Ovary (tissue), 7 donors: ENCODE measurements at regions not wholly inside any gene's neighbourhood (a gene's known extent, or its start where the extent isn't known, plus 50 kb on each side); places are given as distances from the start of the nearest gene placed in this dataset.
A peak's percentile ranks its signal among the peaks of the same experiment; 100 is the strongest.

Experiments
- DNase-seq, 5 donors: peaks; one replicate each; pipeline ENCODE4 v3.0.0-alpha.2; 2019 to 2020
- H3K27ac ChIP-seq, 2 donors: fragments of 200-600 bp; one replicate each; pipeline versions ENCODE4 v1.5.1 to v1.8.0; 2019 to 2022
- H3K27me3 ChIP-seq: fragments of 200-600 bp; one replicate; pipeline ENCODE4 v1.8.0; 2022
- H3K36me3 ChIP-seq: fragments of 200-600 bp; sonication (generic); one replicate; pipeline ENCODE4 v1.5.1; 2019
- H3K4me1 ChIP-seq: one replicate; pipeline ENCODE4 v1.8.1; 2013; ENCODE audit warnings: mild to moderate bottlenecking, moderate library complexity; ENCODE audit not compliant: insufficient read depth
- H3K4me3 ChIP-seq: fragments of 200-600 bp; sonication (generic); one replicate; pipeline ENCODE4 v1.5.1; 2017
- H3K9me3 ChIP-seq, 2 donors: fragments of 200-600 bp in 1 of 2; sonication (generic) in 1 of 2; one replicate each; pipeline versions ENCODE4 v1.5.1 to v1.8.1; 2013 to 2019; ENCODE audit warnings: mild to moderate bottlenecking in 1 of 2, moderate library complexity in 1 of 2
- EP300 ChIP-seq: sonication (generic); formaldehyde crosslinking; IDR thresholded peaks from one replicate; pipeline ENCODE4 v1.6.1; 2017; ENCODE audit warnings: antibody characterized with exemption
- POLR2A ChIP-seq: fragments of 450-650 bp; IDR thresholded peaks from one replicate; pipeline ENCODE4 v1.6.1; 2017; ENCODE audit warnings: antibody characterized with exemption, mild to moderate bottlenecking, moderate library complexity
- WGBS, 3 donors: extraction: QIAGEN DNeasy Blood & Tissue Kit in 1 of 3; methylation state at CpG; one replicate each; pipeline versions ENCODE4 v1.1.5 to v1.1.7; 2013 to 2017; 5-methylcytosine and 5-hydroxymethylcytosine counted together
- intact Hi-C, 4 donors: fragments of 100-400 bp; cut with DNase I; formaldehyde crosslinking; loops; one replicate each; pipeline versions ENCODE4 v1.11.0 to v1.15.1; 2022 to 2023
- TF ChIP-seq, protein P1 (sequence below), 3 donors: fragments of 450-650 bp in 2 of 3; fragments of 200-600 bp in 1 of 3; IDR thresholded peaks; one replicate each; pipeline versions ENCODE4 v1.5.1 to v1.8.0; 2016 to 2022; ENCODE audit warnings: antibody characterized with exemption in 3 of 3, mild to moderate bottlenecking in 1 of 3
- donor health status: DM: no; HTN: no; CAD: no; lungs with moderate emphysema.
- donor health status: DM: no; HTN: no; CAD: no.
- donor health status: Bipolar disorder and iron deficiency.
- donor health status: DM: no; HTN: no; CAD: no.
- donor health status: DM: yes; HTN: yes; CAD: no.

DNA sequence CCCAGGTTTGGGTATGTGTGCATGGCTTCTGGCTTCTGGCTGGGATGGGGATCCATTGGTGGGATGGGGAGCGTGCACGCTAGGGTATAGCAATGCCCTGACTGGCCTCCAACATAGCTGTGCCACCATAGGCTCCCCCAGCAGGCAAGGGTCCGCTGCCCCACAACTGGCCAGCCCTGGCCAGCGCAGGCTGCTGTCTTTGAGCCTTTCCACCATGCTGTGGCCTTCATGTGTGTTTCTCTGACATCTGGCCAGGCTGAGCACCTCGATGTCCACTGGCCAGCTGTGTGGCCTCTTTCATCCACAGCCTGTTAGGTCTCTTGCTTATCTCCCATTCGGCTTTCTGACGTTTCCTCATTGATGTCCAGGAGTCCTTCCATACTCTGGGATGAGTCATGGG, 231.3 kb downstream of the NDUFA10 start:
- intact Hi-C loops, result no loop called here
- H3K4me3 ChIP-seq, result no peak overlapping the region
- H3K27ac ChIP-seq, result no peak overlapping the region
- WGBS, 3 donors, result 56 to 63% (median 57%) methylated on average over 7 of the region's 7 CpGs
- H3K36me3 ChIP-seq, result no peaks in the 10 kb centered on the region
- H3K27me3 ChIP-seq, result no peaks in the 10 kb centered on the region
- H3K4me1 ChIP-seq, result no peaks in the 10 kb centered on the region
- TF ChIP-seq POLR2A (no peak), EP300 (no peak)
- TF ChIP-seq, protein P1, sequence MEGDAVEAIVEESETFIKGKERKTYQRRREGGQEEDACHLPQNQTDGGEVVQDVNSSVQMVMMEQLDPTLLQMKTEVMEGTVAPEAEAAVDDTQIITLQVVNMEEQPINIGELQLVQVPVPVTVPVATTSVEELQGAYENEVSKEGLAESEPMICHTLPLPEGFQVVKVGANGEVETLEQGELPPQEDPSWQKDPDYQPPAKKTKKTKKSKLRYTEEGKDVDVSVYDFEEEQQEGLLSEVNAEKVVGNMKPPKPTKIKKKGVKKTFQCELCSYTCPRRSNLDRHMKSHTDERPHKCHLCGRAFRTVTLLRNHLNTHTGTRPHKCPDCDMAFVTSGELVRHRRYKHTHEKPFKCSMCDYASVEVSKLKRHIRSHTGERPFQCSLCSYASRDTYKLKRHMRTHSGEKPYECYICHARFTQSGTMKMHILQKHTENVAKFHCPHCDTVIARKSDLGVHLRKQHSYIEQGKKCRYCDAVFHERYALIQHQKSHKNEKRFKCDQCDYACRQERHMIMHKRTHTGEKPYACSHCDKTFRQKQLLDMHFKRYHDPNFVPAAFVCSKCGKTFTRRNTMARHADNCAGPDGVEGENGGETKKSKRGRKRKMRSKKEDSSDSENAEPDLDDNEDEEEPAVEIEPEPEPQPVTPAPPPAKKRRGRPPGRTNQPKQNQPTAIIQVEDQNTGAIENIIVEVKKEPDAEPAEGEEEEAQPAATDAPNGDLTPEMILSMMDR (IDR thresholded peaks at IDR 0.05), result no peak
- no peaks in the 10 kb centered on the region for H3K9me3 ChIP-seq
- peak in 1 of 5 donors; percentile 1 for DNase-seq

DNA sequence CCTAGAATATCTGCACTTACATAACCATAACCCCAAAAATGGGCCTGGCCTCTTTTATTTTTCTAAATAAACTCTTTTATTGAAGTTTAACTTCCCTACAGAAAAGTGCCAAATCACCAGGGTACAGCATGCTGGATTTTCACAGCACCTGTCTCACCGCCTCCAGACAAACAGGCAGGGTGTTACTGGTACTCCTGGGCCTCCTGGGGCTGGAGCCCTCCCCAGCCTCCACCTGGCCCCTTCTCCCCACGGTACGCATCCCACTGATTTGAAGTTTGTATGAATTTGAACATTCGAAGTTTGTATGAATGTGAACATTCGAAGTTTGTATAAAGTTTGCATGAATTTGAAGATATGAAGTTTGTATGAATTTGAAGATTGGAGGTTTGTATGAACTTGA, 232.1 kb downstream of the NDUFA10 start:
- no peaks in the 10 kb centered on the region for H3K27me3 ChIP-seq
- no peaks in the 10 kb centered on the region for H3K4me1 ChIP-seq
- 85 to 88% (median 88%) methylated on average over 5 of the region's 5 CpGs for WGBS, 3 donors
- TF ChIP-seq, protein P1 (IDR thresholded peaks at IDR 0.05), result no peak
- TF ChIP-seq POLR2A (no peak), EP300 (no peak)
- intact Hi-C loops, result no loop called here
- no peaks in the 10 kb centered on the region for H3K36me3 ChIP-seq
- H3K27ac ChIP-seq, result no peak overlapping the region
- no peak for DNase-seq
- no peaks in the 10 kb centered on the region for H3K9me3 ChIP-seq
- no peak overlapping the region for H3K4me3 ChIP-seq

DNA sequence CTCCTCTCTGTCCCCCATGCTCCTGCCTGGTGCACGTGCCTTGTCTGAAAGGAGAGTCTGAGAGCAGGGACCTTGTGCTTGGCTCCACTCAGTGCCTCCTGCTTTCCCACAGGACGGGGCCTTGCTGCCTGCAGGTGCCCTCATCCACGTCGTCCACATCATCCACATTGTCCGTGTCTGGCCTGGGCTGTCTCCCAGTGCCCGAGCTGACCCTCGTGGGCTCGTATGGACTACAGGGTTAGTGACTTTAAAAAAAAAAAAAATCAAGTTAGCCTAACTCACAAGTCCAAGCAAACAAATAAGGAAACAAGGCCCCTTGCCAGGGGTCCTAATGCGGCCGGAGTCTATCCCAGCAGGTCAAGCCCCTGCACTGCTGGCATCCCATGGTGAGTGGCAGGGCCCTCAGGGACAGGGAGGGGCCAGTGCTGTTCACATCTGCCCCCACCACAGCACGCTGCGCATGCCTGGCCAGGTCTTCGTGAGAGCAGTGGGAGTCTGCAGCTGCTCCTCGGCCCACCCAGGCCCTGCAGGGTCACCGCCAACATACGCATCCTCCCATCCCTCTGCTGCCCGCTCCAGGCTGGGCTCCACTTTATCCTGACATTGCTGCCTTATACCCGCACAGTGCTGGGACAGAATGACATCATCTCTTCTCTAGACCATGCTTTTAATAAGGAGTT, 232.6 kb downstream of the NDUFA10 start:
- H3K4me1 ChIP-seq, result no peaks in the 10 kb centered on the region
- DNase-seq, result peak in 1 of 5 donors; percentile 3

DNA sequence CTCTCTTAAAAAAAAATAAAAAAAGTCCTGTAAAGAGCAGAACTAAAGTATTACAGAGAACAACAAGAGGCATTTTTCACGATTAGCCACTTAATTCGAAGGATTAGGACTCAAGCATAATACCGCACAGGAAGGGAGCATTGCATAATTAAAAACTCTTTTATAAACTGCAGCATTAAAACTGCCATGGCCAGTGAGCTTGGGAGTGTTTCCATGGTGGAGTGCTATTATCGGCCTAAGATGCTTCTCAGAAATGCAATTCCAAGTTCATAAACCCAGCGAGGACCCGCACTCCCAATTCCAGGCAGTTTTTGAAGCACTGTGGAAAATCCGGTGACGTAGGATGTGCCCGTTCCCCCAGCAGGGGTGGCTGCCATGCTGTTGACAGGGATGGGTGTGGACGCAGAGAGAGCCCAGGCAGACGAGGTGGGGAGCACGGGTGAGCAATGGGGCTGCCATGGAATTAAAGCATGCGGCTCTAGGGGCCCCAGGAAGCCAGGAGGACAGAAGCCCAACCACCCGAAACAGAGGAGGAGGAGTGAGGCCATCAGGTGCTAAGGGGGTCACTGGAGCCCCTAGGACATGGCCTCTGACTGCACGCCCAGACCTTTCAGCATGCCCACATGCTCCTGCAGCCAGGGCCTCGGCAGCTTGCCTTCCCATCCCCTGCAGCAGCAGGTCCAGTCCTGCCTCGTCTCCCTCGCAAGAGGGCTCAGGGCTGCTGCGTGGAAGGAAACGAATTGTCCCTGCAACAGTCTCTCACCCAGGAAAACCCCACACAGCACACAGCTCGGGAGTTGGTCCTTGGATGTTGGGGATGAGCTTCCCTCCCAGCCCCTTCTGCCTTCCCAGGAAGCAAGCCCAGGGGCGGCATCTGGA, 233.4 kb downstream of the NDUFA10 start:
- 75 to 80% (median 77%) methylated on average over 22 of the region's 22 CpGs for WGBS, 3 donors
- H3K4me1 ChIP-seq, result no peaks in the 10 kb centered on the region
- no peaks in the 10 kb centered on the region for H3K36me3 ChIP-seq
- H3K4me3 ChIP-seq, result no peak overlapping the region
- H3K27ac ChIP-seq, result no peak overlapping the region
- intact Hi-C loops, result no loop called here
- H3K27me3 ChIP-seq, result no peaks in the 10 kb centered on the region
- TF ChIP-seq POLR2A, result no peak
- no peak for TF ChIP-seq EP300
- TF ChIP-seq, protein P1 (IDR thresholded peaks at IDR 0.05), result no peak
- no peaks in the 10 kb centered on the region for H3K9me3 ChIP-seq
- peak in 2 of 5 donors; percentile 6 to 8 for DNase-seq

More for the DNA sequence above, 232.6 kb downstream of the NDUFA10 start:
- 74 to 83% (median 80%) methylated on average over 18 of the region's 18 CpGs for WGBS, 3 donors
- H3K36me3 ChIP-seq, result no peaks in the 10 kb centered on the region
- H3K27me3 ChIP-seq, result no peaks in the 10 kb centered on the region
- intact Hi-C loops, result no loop called here
- no peak overlapping the region for H3K27ac ChIP-seq
- TF ChIP-seq POLR2A (no peak), EP300 (no peak)
- TF ChIP-seq, protein P1 (IDR thresholded peaks at IDR 0.05), result no peak
- H3K4me3 ChIP-seq, result no peak overlapping the region
- H3K9me3 ChIP-seq, result no peaks in the 10 kb centered on the region
